ENCODE measurements at regions not wholly inside any gene's neighbourhood (a gene's known extent, or its start where the extent isn't known, plus 50 kb on each side); places are given as distances from the start of the nearest gene placed in this dataset.
"Not testable (repeated sequence)": the region's sequence is repeated elsewhere in the genome, so short reads cannot be mapped to it uniquely, and the experiment has no call there.

DNA sequence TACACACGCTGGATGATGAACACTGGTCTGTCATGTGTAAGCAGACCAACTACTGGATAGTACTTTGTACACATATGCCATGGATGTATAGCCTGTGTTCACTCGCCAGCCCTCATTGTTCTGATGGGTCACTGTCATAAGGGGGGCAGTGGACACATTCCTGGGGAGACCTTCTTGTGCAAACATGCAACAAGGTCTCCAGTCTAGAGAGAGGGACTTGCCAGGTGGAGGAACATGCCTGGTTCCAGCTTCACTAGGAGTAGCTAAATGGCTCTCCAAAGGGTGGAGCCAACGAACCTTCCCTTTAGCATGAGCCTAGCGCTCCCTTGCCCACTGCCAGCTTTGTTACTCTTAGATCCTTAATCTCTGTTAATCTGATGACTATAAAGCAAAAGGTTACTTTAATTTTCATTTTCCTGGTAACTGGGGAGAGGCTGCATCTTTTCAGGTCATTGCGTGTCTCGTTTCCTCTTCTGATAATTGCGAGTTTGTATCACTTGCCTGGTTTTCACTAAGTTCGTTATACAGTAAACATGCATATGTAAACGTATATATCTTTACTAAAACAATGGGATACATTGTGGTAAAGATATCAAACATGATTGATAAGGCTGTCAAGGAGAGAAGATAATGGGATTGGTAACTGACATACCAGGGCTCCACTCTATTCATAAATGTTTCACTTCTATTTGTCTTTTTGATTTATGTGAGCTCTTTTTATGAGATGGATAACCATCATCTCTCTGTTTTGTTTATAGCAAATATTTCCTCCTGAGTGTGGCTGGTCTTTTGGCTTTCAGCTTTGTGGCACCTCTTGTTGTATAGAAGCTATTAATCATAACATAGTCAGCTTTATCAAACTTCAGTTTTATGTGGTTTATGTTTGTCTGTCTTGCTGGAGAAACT, 235.2 kb upstream of the SGCG start:
- no peak for DNase-seq (ENCODE audit: low spot score in 2 of 2, unreplicated experiment in 2 of 2)
- Mint-ChIP-seq H3K9me3 (peaks cover 10% of the 10 kb centered on the region), H3K4me1 (peaks cover 4% of the 10 kb centered on the region), H3K27ac (no peak overlapping the region), H3K36me3 (peaks cover 3% of the 10 kb centered on the region), H3K4me3 (no peak overlapping the region), H3K27me3 (ENCODE audit: low read depth) (peaks cover 22% of the 10 kb centered on the region)
- TF ChIP-seq, protein P1, sequence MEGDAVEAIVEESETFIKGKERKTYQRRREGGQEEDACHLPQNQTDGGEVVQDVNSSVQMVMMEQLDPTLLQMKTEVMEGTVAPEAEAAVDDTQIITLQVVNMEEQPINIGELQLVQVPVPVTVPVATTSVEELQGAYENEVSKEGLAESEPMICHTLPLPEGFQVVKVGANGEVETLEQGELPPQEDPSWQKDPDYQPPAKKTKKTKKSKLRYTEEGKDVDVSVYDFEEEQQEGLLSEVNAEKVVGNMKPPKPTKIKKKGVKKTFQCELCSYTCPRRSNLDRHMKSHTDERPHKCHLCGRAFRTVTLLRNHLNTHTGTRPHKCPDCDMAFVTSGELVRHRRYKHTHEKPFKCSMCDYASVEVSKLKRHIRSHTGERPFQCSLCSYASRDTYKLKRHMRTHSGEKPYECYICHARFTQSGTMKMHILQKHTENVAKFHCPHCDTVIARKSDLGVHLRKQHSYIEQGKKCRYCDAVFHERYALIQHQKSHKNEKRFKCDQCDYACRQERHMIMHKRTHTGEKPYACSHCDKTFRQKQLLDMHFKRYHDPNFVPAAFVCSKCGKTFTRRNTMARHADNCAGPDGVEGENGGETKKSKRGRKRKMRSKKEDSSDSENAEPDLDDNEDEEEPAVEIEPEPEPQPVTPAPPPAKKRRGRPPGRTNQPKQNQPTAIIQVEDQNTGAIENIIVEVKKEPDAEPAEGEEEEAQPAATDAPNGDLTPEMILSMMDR (IDR thresholded peaks at IDR 0.05; ENCODE audit: unreplicated experiment) = no peak

DNA sequence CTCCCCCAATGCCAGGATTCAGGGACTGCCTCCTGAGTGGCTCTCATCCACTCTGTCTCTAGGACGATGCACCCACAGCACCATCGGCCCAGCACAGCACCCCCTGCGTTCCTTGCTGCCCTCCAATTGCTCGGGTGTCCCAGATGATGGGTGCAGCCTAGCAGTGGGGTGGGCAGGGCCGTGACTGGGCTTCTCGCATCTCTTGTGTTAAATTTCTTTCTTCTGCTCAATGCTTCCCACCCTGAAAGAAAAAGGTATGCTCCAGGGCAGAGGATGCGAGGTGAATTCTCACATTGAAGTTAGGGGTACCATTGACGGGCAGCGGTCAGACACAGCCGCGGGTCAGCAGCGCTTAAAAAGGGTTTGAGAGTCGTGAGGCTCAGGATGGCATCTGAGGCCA, 232.4 kb upstream of the SGCG start:
- Mint-ChIP-seq H3K4me3 (no peak overlapping the region), H3K9me3 (peaks cover 27% of the 10 kb centered on the region), H3K36me3 (peaks cover 4% of the 10 kb centered on the region), H3K4me1 (peaks cover 4% of the 10 kb centered on the region), H3K27ac (no peak overlapping the region), H3K27me3 (ENCODE audit: low read depth) (peaks cover 20% of the 10 kb centered on the region)
- TF ChIP-seq, protein P1 (IDR thresholded peaks at IDR 0.05; ENCODE audit: unreplicated experiment) = no peak
- no peak for DNase-seq (ENCODE audit: low spot score in 2 of 2, unreplicated experiment in 2 of 2)

GRCh38 chr13:22952018-22952417, 228.8 kb upstream of the SGCG start:
- DNase-seq (ENCODE audit: low spot score in 2 of 2, unreplicated experiment in 2 of 2); H3K4me3 Mint-ChIP-seq; H3K36me3 Mint-ChIP-seq; H3K27me3 Mint-ChIP-seq (ENCODE audit: low read depth); H3K27ac Mint-ChIP-seq; H3K4me1 Mint-ChIP-seq: not testable (repeated sequence)
- H3K9me3 Mint-ChIP-seq = peaks cover 31% of the 10 kb centered on the region

DNA sequence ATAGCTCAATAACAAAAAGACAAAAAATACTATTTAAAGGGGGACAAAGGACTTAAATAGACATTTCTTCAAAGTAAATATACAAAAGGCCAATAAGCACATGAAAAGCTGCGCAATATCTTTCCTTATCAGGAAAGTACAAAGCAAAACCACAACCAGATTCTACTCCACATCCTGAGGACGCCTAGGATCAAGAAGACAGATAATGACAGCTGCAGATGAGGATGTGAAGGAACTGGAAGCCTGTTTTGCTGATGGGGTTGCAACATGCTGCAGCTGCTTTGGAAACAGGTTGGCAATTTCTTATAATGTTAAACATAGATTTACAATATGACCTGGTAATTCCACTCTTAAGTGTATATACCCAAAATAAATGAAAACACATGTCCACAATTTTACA, 225.6 kb upstream of the SGCG start:
- not testable (repeated sequence) for H3K27ac Mint-ChIP-seq; H3K4me1 Mint-ChIP-seq; DNase-seq (ENCODE audit: low spot score in 2 of 2, unreplicated experiment in 2 of 2); H3K27me3 Mint-ChIP-seq (ENCODE audit: low read depth); H3K36me3 Mint-ChIP-seq; H3K4me3 Mint-ChIP-seq
- peaks cover 25% of the 10 kb centered on the region for H3K9me3 Mint-ChIP-seq

DNA sequence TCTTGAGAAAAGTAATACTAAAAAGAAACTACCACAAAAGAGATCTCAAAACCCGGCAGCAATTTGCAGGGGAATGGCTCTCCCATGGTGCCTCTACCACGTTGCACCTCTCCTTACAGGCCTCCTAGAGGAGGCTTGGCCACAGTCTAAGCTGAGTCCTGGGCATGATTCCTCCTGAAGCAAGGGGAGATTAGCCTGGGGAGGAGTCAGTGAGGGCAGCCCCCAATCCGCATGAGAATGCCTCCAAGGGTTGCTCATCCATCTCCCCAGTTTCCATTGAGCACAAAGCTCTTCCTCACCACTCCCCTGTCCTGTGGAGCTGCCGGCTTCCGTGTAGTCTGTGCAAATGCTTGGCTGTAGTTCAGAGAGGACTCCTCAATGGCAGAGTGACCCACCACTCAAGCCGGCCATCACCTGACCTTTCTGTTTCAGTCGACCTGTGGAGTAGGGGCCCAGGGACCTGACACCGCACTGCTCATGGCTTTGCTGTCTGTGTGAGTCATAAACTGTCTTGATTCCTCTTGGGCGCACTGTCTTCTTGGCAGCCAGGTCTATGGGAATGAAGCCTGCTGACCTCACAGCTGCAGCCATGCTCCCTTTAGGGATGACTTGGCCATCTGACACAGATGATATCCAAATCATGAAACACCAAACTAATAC, 224.2 kb upstream of the SGCG start:
- H3K4me1 Mint-ChIP-seq = not testable (repeated sequence)

GRCh38 chr13:22959859-22960258, 220.9 kb upstream of the SGCG start:
- not testable (repeated sequence) for H3K9me3 Mint-ChIP-seq; H3K4me1 Mint-ChIP-seq; H3K27me3 Mint-ChIP-seq (ENCODE audit: low read depth); H3K36me3 Mint-ChIP-seq; H3K4me3 Mint-ChIP-seq; H3K27ac Mint-ChIP-seq
- DNase-seq (ENCODE audit: low spot score in 2 of 2, unreplicated experiment in 2 of 2) = peak in 1 of 2 experiments; percentile 26

More for the DNA sequence above, 224.2 kb upstream of the SGCG start:
- not testable (repeated sequence) for H3K36me3 Mint-ChIP-seq; H3K27ac Mint-ChIP-seq; H3K27me3 Mint-ChIP-seq (ENCODE audit: low read depth); H3K4me3 Mint-ChIP-seq
- peak in 1 of 2 experiments; percentile 1 for DNase-seq (ENCODE audit: low spot score in 2 of 2, unreplicated experiment in 2 of 2)
- H3K9me3 Mint-ChIP-seq = peaks cover 14% of the 10 kb centered on the region

DNA sequence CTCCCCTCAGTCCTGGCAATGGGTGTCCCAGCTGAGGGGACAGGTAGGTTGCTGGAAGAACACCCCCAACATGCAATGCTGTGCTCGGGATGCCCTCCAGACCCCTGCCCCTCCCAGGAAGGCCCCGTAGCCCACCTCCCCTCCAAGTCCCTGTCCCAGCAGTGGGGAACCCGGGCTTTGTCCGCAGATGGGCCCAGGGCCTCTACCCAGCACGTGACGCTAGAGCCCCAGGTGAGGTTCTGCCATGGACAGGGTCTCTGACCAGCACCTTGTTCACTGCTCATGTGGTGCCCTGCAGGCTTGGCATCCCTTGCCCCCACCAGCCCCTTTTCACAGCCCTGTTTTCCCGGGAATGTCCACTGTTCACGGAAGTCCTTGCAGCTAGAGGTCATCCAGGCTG, 220.0 kb upstream of the SGCG start:
- peaks cover 3% of the 10 kb centered on the region for H3K27me3 Mint-ChIP-seq (ENCODE audit: low read depth)
- DNase-seq (ENCODE audit: low spot score in 2 of 2, unreplicated experiment in 2 of 2) = peak in 1 of 2 experiments; percentile 27
- no peak overlapping the region for H3K4me3 Mint-ChIP-seq
- TF ChIP-seq, protein P1 (IDR thresholded peaks at IDR 0.05; ENCODE audit: unreplicated experiment) = no peak
- no peaks in the 10 kb centered on the region for H3K9me3 Mint-ChIP-seq
- no peaks in the 10 kb centered on the region for H3K36me3 Mint-ChIP-seq
- H3K27ac Mint-ChIP-seq = no peak overlapping the region
- H3K4me1 Mint-ChIP-seq = peaks cover 14% of the 10 kb centered on the region

DNA sequence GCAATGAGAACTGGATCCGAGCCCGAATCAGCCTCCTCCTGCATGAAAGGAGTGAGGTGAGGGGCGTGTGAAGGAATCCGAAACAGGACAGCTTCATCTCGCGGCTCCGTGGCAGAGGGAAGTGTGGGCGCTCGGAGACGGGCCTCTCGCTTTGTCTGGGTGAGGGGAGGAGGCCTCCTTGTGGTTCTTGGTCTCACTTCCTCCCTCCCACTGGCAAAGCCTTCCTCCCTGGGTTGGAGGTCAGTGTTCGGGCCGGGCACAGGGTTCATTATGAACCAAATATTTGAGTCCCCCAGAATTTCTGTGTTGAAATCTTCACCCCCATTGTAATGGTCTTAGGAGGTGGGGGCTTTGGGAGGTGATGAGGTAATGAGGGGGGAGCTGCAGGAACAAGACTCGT, 219.4 kb upstream of the SGCG start:
- not testable (repeated sequence) for H3K27ac Mint-ChIP-seq; H3K36me3 Mint-ChIP-seq; H3K27me3 Mint-ChIP-seq (ENCODE audit: low read depth); DNase-seq (ENCODE audit: low spot score in 2 of 2, unreplicated experiment in 2 of 2); H3K9me3 Mint-ChIP-seq; H3K4me3 Mint-ChIP-seq
- H3K4me1 Mint-ChIP-seq = peaks cover 14% of the 10 kb centered on the region

All from mesothelial cell of epicardium (in vitro differentiated cells).